ENCODE measurements at regions not wholly inside any gene's neighbourhood (a gene's known extent, or its start where the extent isn't known, plus 50 kb on each side); places are given as distances from the start of the nearest gene placed in this dataset.
"Not testable (repeated sequence)": the region's sequence is repeated elsewhere in the genome, so short reads cannot be mapped to it uniquely, and the experiment has no call there.

DNA sequence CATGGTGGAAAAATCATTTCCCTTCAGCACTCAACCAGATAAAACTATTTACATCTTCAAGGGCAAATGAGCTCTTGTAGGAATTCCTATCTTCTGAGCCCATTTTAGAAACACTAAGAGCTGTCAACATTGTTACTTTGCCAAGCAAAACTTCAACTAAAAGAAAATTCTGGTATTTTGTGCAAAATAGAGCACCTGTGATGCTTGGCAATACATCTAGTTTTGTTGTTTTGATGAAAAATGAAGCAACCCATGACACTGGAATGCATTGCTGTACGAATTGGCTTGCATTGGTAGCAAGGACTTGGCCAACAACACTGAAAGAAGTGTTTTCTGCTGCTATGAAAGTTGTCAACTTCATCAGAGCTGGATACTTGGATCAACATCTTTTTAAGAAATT, 194.4 kb downstream of the COX18 start:
- Histone ChIP-seq H3K4me3 (no peak overlapping the region), H3K27me3 (no peaks in the 10 kb centered on the region), H3K4me1 (no peaks in the 10 kb centered on the region), H3K36me3 (no peaks in the 10 kb centered on the region), H3K27ac (no peak overlapping the region), H3K9me3 (no peaks in the 10 kb centered on the region)
- 5 to 8% methylated on average over 1 of the region's 1 CpG for WGBS, 2 donors
- TF ChIP-seq, protein P1, sequence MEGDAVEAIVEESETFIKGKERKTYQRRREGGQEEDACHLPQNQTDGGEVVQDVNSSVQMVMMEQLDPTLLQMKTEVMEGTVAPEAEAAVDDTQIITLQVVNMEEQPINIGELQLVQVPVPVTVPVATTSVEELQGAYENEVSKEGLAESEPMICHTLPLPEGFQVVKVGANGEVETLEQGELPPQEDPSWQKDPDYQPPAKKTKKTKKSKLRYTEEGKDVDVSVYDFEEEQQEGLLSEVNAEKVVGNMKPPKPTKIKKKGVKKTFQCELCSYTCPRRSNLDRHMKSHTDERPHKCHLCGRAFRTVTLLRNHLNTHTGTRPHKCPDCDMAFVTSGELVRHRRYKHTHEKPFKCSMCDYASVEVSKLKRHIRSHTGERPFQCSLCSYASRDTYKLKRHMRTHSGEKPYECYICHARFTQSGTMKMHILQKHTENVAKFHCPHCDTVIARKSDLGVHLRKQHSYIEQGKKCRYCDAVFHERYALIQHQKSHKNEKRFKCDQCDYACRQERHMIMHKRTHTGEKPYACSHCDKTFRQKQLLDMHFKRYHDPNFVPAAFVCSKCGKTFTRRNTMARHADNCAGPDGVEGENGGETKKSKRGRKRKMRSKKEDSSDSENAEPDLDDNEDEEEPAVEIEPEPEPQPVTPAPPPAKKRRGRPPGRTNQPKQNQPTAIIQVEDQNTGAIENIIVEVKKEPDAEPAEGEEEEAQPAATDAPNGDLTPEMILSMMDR (IDR thresholded peaks at IDR 0.05), result no peak
- no peak for TF ChIP-seq POLR2A (IDR thresholded peaks at IDR 0.05)
- intact Hi-C loops (cut with DNase I), result no loop called here
- no peak for DNase-seq

DNA sequence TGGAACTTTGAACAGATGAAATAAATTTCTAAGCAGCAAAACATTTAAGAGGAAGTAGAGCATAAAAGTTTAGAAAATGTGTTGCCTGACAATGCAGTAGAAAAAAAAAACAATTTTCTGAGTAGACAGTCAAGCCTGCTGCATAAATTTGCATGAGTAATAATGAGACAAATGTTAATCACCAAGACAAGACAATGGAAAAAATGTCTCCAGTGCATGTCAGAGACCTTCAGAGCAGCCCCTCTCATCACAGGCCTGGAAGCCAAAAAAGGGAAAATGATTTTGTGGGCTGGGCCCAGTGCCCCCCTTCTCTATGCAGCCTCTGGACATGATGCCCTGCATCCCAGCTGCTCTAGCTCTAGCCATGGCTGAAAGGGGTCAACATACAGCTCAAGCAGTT, 204.6 kb downstream of the COX18 start:
- DNase-seq, result no peak
- no peaks in the 10 kb centered on the region for H3K4me1 ChIP-seq
- no peak overlapping the region for H3K4me3 ChIP-seq
- no peaks in the 10 kb centered on the region for H3K27me3 ChIP-seq
- intact Hi-C loops (cut with DNase I), result no loop called here
- no peak overlapping the region for H3K27ac ChIP-seq
- no peak for TF ChIP-seq POLR2A (IDR thresholded peaks at IDR 0.05)
- TF ChIP-seq, protein P1 (IDR thresholded peaks at IDR 0.05), result no peak
- H3K36me3 ChIP-seq, result no peaks in the 10 kb centered on the region
- peaks cover 0 to 12% (median 5%) of the 10 kb centered on the region in 3 donors for H3K9me3 ChIP-seq

DNA sequence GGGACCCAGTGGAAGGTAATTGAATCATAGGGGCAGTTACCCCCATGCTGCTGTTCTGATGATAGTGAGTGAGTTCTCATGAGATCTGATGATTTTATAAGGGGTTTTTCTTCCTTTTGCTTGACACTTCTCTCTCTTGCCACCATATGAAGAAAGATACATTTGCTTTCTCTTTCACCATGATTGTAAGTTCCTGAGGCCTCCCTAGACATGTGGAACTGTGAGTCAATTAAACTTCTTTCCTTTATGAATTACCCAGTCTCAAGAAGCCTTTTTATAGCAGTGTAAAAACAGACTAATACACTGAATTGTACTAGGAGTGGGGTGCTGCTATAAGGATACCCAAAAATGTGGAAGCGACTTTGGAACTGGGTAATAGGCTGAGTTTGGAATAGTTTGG, 205.2 kb downstream of the COX18 start:
- H3K36me3 ChIP-seq; intact Hi-C loops (cut with DNase I); DNase-seq; H3K4me1 ChIP-seq; H3K27ac ChIP-seq; H3K4me3 ChIP-seq; H3K27me3 ChIP-seq: not testable (repeated sequence)
- H3K9me3 ChIP-seq, result peaks cover 0 to 12% (median 5%) of the 10 kb centered on the region in 3 donors
- 69 to 80% methylated on average over 1 of the region's 1 CpG for WGBS, 2 donors

DNA sequence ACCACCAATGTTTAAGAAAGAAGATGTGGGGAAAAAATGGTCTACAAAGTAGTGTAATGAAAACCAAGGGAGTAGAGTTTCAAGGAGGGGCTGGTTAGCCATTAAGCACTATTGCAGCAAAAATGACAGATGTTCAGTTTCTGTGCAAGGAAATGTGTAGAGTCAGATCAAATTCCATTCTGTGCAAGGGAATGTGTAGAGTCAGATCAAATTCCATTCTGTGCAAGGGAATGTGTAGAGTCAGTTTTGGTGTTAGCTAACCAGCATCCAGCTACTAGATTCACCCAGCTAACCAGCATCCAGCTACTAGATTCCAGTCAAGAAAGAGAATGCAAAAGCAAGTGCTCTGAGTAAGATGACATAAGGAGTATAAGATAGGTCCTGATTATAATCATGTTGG, 208.8 kb downstream of the COX18 start:
- H3K4me1 ChIP-seq, result no peaks in the 10 kb centered on the region
- H3K27ac ChIP-seq, result no peak overlapping the region
- no peak overlapping the region for H3K4me3 ChIP-seq
- no peaks in the 10 kb centered on the region for H3K27me3 ChIP-seq
- no peaks in the 10 kb centered on the region for H3K36me3 ChIP-seq
- TF ChIP-seq POLR2A (IDR thresholded peaks at IDR 0.05), result no peak
- TF ChIP-seq, protein P1 (IDR thresholded peaks at IDR 0.05), result no peak
- DNase-seq, result no peak
- intact Hi-C loops (cut with DNase I), result no loop called here
- no peaks in the 10 kb centered on the region for H3K9me3 ChIP-seq

DNA sequence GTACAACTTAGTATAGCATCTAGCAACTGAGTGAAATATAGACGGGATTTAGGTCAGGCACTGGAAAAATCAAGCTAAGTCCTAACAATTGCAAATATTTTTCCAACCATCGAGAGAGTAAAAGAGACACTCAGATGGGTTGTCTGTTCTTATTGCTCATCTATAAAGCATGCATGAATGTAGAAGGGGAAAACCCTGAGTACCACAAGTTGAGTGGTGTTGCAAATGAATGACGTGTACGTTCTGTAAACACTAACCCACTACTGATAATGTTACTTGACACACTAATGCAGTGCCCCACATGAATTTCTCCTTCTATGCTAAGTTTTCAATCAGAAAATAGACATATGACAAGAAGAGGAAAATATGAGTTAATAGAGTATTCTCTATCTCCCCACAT, 211.2 kb downstream of the COX18 start:
- Histone ChIP-seq H3K9me3 (no peaks in the 10 kb centered on the region), H3K4me1 (no peaks in the 10 kb centered on the region), H3K36me3 (no peaks in the 10 kb centered on the region), H3K27ac (no peak overlapping the region), H3K27me3 (no peaks in the 10 kb centered on the region), H3K4me3 (no peak overlapping the region)
- intact Hi-C loops (cut with DNase I), result no loop called here
- WGBS, 2 donors, result 74 to 76% methylated on average over 4 of the region's 4 CpGs
- DNase-seq, result no peak
- TF ChIP-seq POLR2A (IDR thresholded peaks at IDR 0.05), result no peak
- TF ChIP-seq, protein P1 (IDR thresholded peaks at IDR 0.05), result no peak

DNA sequence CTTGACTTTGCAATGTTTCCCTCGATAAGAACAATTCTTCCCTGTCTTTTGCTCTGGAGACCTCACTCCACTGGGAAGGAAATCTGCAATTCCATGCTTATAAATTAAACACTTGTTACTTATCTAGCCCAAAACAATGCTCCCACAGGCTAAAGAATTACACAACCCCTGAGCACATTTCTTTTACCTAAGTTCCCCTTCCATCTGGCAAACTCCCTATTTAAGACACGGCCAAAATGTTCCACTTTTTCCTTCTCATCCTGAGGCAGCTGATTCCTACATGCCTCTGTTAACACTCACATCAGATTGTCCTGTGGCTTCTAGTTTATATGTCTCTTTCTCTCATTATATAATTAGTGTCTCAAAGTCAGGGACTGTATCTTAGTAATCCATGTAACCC, 211.7 kb downstream of the COX18 start:
- 27 to 61% methylated on average over 2 of the region's 2 CpGs for WGBS, 2 donors
- no peak for DNase-seq
- no peak for TF ChIP-seq POLR2A (IDR thresholded peaks at IDR 0.05)
- TF ChIP-seq, protein P1 (IDR thresholded peaks at IDR 0.05), result no peak
- Histone ChIP-seq H3K4me1 (no peaks in the 10 kb centered on the region), H3K27me3 (no peaks in the 10 kb centered on the region), H3K27ac (no peak overlapping the region), H3K36me3 (no peaks in the 10 kb centered on the region), H3K9me3 (no peaks in the 10 kb centered on the region), H3K4me3 (no peak overlapping the region)
- intact Hi-C loops (cut with DNase I), result no loop called here

All from esophagus squamous epithelium (tissue), 5 donors.